GM23338 (cell line): ENCODE measurements at regions not wholly inside any gene's neighbourhood (a gene's known extent, or its start where the extent isn't known, plus 50 kb on each side); places are given as distances from the start of the nearest gene placed in this dataset.

ENCODE experiments used
- ATAC-seq: fragments of 200-7000 bp; cut with Tn5 transposase; 3 replicates; pipeline ENCODE4 v1.9.1; 2020
- DNase-seq: peaks from one replicate; pipeline ENCODE4 v3.0.0-alpha.2; 2015; ENCODE audit warnings: low spot score
- H2AFZ ChIP-seq: fragments of 200-600 bp; sonication (generic); 2 replicates; pipeline ENCODE4 v1.8.0; 2016; ENCODE audit warnings: antibody characterized with exemption, mild to moderate bottlenecking, moderate library complexity
- H3F3A ChIP-seq: fragments of 200-600 bp; sonication (generic); replicated peaks from 2 replicates; pipeline ENCODE4 v1.8.0; 2017; ENCODE audit warnings: antibody characterized with exemption, mixed run types, low read depth
- H3K27ac ChIP-seq: fragments of 200-600 bp; sonication (generic); 2 replicates; pipeline ENCODE4 v1.6.1; 2016; ENCODE audit warnings: low read depth
- H3K27me3 ChIP-seq: fragments of 200-600 bp; sonication (generic); 2 replicates; pipeline ENCODE4 v1.8.0; 2016; ENCODE audit warnings: mild to moderate bottlenecking, mixed run types, moderate library complexity; ENCODE audit not compliant: insufficient read depth
- H3K36me3 ChIP-seq: fragments of 200-600 bp; sonication (generic); 2 replicates; pipeline ENCODE4 v1.8.0; 2016; ENCODE audit warnings: mild to moderate bottlenecking; ENCODE audit not compliant: insufficient read depth
- H3K4me1 ChIP-seq: fragments of 200-600 bp; sonication (generic); 2 replicates; pipeline ENCODE4 v1.8.0; 2016; ENCODE audit warnings: mild to moderate bottlenecking, moderate library complexity; ENCODE audit not compliant: insufficient read depth
- H3K4me2 ChIP-seq: fragments of 200-600 bp; sonication (generic); 2 replicates; pipeline ENCODE4 v1.7.1; 2017; ENCODE audit warnings: mixed run types
- H3K4me3 ChIP-seq: fragments of 200-600 bp; sonication (generic); 2 replicates; pipeline ENCODE4 v1.6.1; 2016; ENCODE audit warnings: mixed run types
- H3K79me2 ChIP-seq: fragments of 200-600 bp; sonication (generic); replicated peaks from 2 replicates; pipeline ENCODE4 v1.8.0; 2017; ENCODE audit warnings: mild to moderate bottlenecking; ENCODE audit not compliant: insufficient read depth
- H3K9me2 ChIP-seq: fragments of 200-600 bp; sonication (generic); 2 replicates; pipeline ENCODE4 v1.8.0; 2017; ENCODE audit not compliant: insufficient read depth
- H4K20me1 ChIP-seq: fragments of 200-600 bp; sonication (generic); replicated peaks from 2 replicates; pipeline ENCODE4 v1.8.0; 2017; ENCODE audit warnings: mild to moderate bottlenecking; ENCODE audit not compliant: insufficient read depth
- H3K27ac Mint-ChIP-seq: 2 replicates; pipeline ENCODE4 v1.8.0; 2020; ENCODE audit warnings: inconsistent platforms, mild to moderate bottlenecking, moderate library complexity, mixed read lengths
- H3K27me3 Mint-ChIP-seq: 3 replicates; pipeline ENCODE4 v1.8.0; 2022; ENCODE audit warnings: low read depth, mild to moderate bottlenecking, moderate library complexity, mixed read lengths, inconsistent platforms; ENCODE audit not compliant: insufficient read depth, poor library complexity
- H3K36me3 Mint-ChIP-seq: 3 replicates; pipeline ENCODE4 v1.8.0; 2021; ENCODE audit warnings: low read depth, mild to moderate bottlenecking, inconsistent platforms, moderate library complexity, mixed read lengths
- H3K4me1 Mint-ChIP-seq: 3 replicates; pipeline ENCODE4 v1.8.0; 2020; ENCODE audit warnings: mild to moderate bottlenecking, inconsistent platforms, mixed read lengths
- H3K4me3 Mint-ChIP-seq: 3 replicates; pipeline ENCODE4 v1.8.0; 2021; ENCODE audit warnings: moderate library complexity, mild to moderate bottlenecking, inconsistent platforms, mixed read lengths
- H3K9me3 Mint-ChIP-seq: 3 replicates; pipeline ENCODE4 v1.8.0; 2020; ENCODE audit warnings: moderate library complexity, mild to moderate bottlenecking, inconsistent platforms, mixed read lengths
- CREB1 ChIP-seq: fragments of 250-450 bp; sonication (Bioruptor Pico); IDR thresholded peaks from 2 replicates; pipeline ENCODE4 v1.5.0; 2020; ENCODE audit warnings: low read depth, mild to moderate bottlenecking, moderate library complexity
- EZH2 ChIP-seq: fragments of 200-600 bp; sonication (generic); IDR thresholded peaks from one replicate; pipeline ENCODE4 v1.8.0; 2017; ENCODE audit warnings: antibody characterized with exemption, mild to moderate bottlenecking, low read depth; ENCODE audit not compliant: unreplicated experiment
- EZH2phosphoT487 ChIP-seq: fragments of 200-600 bp; sonication (generic); IDR thresholded peaks from one replicate; pipeline ENCODE4 v1.8.1; 2018; ENCODE audit warnings: antibody characterized with exemption; ENCODE audit not compliant: unreplicated experiment
- JUNB ChIP-seq: IDR thresholded peaks from one replicate; pipeline ENCODE4 v1.6.1; 2016; ENCODE audit warnings: antibody characterized with exemption; ENCODE audit not compliant: unreplicated experiment
- NANOG ChIP-seq: IDR thresholded peaks from 2 replicates; pipeline ENCODE4 v1.6.1; 2016; ENCODE audit warnings: antibody characterized with exemption, borderline replicate concordance
- POLR2AphosphoS5 ChIP-seq: IDR thresholded peaks from 2 replicates; pipeline ENCODE4 v1.6.1; 2016; ENCODE audit warnings: antibody characterized with exemption, low read depth
- STAT1 ChIP-seq: IDR thresholded peaks from one replicate; pipeline ENCODE4 v1.6.1; 2016; ENCODE audit warnings: antibody characterized with exemption; ENCODE audit not compliant: unreplicated experiment
- ZNF114 ChIP-seq: fragments of 250-450 bp; sonication (Bioruptor Pico); IDR thresholded peaks from 2 replicates; pipeline ENCODE4 v1.5.0; 2020; ENCODE audit warnings: mild to moderate bottlenecking, moderate library complexity
- ZNF331 ChIP-seq: fragments of 250-450 bp; sonication (Bioruptor Pico); IDR thresholded peaks from 2 replicates; pipeline ENCODE4 v1.5.0; 2020; ENCODE audit warnings: low read depth, mild to moderate bottlenecking, moderate library complexity
- TF ChIP-seq, protein P1 (sequence below): IDR thresholded peaks from one replicate; pipeline ENCODE4 v1.6.1; 2018; ENCODE audit warnings: antibody characterized with exemption; ENCODE audit not compliant: unreplicated experiment
- TF ChIP-seq, protein P2 (sequence below), 2 experiments: fragments of 200-600 bp in 1 of 2; sonication (generic) in 1 of 2; conservative IDR thresholded peaks; 2 replicates each; pipeline versions ENCODE4 v1.5.1 to v1.6.1; 2016 to 2017; ENCODE audit warnings: antibody characterized with exemption in 2 of 2, low read depth in 2 of 2, mild to moderate bottlenecking in 2 of 2, moderate library complexity in 1 of 2
- TF ChIP-seq, protein P3 (sequence below): fragments of 250-450 bp; sonication (Bioruptor Pico); IDR thresholded peaks from 2 replicates; pipeline ENCODE4 v1.5.0; 2020; ENCODE audit warnings: mild to moderate bottlenecking, moderate library complexity
- TF ChIP-seq, protein P4 (sequence below): IDR thresholded peaks from 2 replicates; pipeline ENCODE4 v1.6.1; 2016; ENCODE audit warnings: antibody characterized with exemption

DNA sequence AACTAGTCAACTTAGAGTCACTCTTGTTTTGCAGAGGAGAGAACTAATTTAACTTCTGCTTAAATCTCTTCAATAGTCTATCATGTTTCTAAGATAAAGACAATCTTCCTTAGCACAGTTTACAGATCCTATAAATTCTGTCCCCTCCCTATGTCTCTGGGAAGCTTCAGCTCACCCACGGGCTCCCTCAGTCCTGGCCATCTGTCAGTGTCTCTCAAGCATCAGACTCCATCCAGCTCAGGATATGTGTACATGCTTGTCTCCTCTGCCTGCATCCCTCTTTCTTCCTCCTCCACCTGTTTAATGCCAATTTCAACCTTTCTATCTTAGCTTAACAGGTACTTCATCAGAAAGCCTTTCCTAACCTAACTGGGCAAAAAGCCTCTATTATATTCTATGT is 177.1 kb upstream of the PTER start:
- peaks cover 59% of the 10 kb centered on the region for H3K9me3 Mint-ChIP-seq
- TF ChIP-seq, protein P1, sequence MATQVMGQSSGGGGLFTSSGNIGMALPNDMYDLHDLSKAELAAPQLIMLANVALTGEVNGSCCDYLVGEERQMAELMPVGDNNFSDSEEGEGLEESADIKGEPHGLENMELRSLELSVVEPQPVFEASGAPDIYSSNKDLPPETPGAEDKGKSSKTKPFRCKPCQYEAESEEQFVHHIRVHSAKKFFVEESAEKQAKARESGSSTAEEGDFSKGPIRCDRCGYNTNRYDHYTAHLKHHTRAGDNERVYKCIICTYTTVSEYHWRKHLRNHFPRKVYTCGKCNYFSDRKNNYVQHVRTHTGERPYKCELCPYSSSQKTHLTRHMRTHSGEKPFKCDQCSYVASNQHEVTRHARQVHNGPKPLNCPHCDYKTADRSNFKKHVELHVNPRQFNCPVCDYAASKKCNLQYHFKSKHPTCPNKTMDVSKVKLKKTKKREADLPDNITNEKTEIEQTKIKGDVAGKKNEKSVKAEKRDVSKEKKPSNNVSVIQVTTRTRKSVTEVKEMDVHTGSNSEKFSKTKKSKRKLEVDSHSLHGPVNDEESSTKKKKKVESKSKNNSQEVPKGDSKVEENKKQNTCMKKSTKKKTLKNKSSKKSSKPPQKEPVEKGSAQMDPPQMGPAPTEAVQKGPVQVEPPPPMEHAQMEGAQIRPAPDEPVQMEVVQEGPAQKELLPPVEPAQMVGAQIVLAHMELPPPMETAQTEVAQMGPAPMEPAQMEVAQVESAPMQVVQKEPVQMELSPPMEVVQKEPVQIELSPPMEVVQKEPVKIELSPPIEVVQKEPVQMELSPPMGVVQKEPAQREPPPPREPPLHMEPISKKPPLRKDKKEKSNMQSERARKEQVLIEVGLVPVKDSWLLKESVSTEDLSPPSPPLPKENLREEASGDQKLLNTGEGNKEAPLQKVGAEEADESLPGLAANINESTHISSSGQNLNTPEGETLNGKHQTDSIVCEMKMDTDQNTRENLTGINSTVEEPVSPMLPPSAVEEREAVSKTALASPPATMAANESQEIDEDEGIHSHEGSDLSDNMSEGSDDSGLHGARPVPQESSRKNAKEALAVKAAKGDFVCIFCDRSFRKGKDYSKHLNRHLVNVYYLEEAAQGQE = no peak
- TF ChIP-seq STAT1 = no peak
- TF ChIP-seq ZNF114 (CRISPR knock-in tag) = no peak
- TF ChIP-seq, protein P2, sequence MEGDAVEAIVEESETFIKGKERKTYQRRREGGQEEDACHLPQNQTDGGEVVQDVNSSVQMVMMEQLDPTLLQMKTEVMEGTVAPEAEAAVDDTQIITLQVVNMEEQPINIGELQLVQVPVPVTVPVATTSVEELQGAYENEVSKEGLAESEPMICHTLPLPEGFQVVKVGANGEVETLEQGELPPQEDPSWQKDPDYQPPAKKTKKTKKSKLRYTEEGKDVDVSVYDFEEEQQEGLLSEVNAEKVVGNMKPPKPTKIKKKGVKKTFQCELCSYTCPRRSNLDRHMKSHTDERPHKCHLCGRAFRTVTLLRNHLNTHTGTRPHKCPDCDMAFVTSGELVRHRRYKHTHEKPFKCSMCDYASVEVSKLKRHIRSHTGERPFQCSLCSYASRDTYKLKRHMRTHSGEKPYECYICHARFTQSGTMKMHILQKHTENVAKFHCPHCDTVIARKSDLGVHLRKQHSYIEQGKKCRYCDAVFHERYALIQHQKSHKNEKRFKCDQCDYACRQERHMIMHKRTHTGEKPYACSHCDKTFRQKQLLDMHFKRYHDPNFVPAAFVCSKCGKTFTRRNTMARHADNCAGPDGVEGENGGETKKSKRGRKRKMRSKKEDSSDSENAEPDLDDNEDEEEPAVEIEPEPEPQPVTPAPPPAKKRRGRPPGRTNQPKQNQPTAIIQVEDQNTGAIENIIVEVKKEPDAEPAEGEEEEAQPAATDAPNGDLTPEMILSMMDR (conservative IDR thresholded peaks at IDR 0.05; ENCODE audit: low read depth in 2 of 2) = no peak
- TF ChIP-seq EZH2phosphoT487 = no peak
- no peak for TF ChIP-seq CREB1 (CRISPR knock-in tag)
- no peak for TF ChIP-seq POLR2AphosphoS5
- no peak for TF ChIP-seq ZNF331 (CRISPR knock-in tag)
- TF ChIP-seq, protein P3, sequence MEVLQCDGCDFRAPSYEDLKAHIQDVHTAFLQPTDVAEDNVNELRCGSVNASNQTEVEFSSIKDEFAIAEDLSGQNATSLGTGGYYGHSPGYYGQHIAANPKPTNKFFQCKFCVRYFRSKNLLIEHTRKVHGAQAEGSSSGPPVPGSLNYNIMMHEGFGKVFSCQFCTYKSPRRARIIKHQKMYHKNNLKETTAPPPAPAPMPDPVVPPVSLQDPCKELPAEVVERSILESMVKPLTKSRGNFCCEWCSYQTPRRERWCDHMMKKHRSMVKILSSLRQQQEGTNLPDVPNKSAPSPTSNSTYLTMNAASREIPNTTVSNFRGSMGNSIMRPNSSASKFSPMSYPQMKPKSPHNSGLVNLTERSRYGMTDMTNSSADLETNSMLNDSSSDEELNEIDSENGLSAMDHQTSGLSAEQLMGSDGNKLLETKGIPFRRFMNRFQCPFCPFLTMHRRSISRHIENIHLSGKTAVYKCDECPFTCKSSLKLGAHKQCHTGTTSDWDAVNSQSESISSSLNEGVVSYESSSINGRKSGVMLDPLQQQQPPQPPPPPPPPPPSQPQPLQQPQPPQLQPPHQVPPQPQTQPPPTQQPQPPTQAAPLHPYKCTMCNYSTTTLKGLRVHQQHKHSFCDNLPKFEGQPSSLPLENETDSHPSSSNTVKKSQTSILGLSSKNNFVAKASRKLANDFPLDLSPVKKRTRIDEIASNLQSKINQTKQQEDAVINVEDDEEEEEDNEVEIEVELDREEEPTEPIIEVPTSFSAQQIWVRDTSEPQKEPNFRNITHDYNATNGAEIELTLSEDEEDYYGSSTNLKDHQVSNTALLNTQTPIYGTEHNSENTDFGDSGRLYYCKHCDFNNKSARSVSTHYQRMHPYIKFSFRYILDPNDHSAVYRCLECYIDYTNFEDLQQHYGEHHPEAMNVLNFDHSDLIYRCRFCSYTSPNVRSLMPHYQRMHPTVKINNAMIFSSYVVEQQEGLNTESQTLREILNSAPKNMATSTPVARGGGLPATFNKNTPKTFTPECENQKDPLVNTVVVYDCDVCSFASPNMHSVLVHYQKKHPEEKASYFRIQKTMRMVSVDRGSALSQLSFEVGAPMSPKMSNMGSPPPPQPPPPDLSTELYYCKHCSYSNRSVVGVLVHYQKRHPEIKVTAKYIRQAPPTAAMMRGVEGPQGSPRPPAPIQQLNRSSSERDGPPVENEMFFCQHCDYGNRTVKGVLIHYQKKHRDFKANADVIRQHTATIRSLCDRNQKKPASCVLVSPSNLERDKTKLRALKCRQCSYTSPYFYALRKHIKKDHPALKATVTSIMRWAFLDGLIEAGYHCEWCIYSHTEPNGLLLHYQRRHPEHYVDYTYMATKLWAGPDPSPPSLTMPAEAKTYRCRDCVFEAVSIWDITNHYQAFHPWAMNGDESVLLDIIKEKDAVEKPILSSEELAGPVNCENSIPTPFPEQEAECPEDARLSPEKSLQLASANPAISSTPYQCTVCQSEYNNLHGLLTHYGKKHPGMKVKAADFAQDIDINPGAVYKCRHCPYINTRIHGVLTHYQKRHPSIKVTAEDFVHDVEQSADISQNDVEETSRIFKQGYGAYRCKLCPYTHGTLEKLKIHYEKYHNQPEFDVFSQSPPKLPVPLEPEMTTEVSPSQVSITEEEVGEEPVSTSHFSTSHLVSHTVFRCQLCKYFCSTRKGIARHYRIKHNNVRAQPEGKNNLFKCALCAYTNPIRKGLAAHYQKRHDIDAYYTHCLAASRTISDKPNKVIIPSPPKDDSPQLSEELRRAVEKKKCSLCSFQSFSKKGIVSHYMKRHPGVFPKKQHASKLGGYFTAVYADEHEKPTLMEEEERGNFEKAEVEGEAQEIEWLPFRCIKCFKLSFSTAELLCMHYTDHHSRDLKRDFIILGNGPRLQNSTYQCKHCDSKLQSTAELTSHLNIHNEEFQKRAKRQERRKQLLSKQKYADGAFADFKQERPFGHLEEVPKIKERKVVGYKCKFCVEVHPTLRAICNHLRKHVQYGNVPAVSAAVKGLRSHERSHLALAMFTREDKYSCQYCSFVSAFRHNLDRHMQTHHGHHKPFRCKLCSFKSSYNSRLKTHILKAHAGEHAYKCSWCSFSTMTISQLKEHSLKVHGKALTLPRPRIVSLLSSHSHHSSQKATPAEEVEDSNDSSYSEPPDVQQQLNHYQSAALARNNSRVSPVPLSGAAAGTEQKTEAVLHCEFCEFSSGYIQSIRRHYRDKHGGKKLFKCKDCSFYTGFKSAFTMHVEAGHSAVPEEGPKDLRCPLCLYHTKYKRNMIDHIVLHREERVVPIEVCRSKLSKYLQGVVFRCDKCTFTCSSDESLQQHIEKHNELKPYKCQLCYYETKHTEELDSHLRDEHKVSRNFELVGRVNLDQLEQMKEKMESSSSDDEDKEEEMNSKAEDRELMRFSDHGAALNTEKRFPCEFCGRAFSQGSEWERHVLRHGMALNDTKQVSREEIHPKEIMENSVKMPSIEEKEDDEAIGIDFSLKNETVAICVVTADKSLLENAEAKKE (CRISPR knock-in tag) = no peak
- TF ChIP-seq EZH2 = no peak
- TF ChIP-seq, protein P4, sequence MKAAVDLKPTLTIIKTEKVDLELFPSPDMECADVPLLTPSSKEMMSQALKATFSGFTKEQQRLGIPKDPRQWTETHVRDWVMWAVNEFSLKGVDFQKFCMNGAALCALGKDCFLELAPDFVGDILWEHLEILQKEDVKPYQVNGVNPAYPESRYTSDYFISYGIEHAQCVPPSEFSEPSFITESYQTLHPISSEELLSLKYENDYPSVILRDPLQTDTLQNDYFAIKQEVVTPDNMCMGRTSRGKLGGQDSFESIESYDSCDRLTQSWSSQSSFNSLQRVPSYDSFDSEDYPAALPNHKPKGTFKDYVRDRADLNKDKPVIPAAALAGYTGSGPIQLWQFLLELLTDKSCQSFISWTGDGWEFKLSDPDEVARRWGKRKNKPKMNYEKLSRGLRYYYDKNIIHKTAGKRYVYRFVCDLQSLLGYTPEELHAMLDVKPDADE = no peak
- TF ChIP-seq NANOG = no peak
- no peak for TF ChIP-seq JUNB
- H3K27ac Mint-ChIP-seq = no peak overlapping the region
- H3K36me3 Mint-ChIP-seq = peaks cover 59% of the 10 kb centered on the region
- H3F3A ChIP-seq = no peaks in the 10 kb centered on the region
- DNase-seq (no peak), ATAC-seq (no peak)
- no peak overlapping the region for H2AFZ ChIP-seq
- H3K27me3 Mint-ChIP-seq = peaks cover 4% of the 10 kb centered on the region
- no peak overlapping the region for H3K4me2 ChIP-seq
- no peak overlapping the region for H3K4me3 ChIP-seq
- H3K9me2 ChIP-seq = peaks cover 5% of the 10 kb centered on the region
- H3K4me1 ChIP-seq = no peaks in the 10 kb centered on the region
- no peaks in the 10 kb centered on the region for H4K20me1 ChIP-seq
- no peaks in the 10 kb centered on the region for H3K27me3 ChIP-seq
- H3K36me3 ChIP-seq = no peaks in the 10 kb centered on the region; the same call in 1 of the 2 replicates
- no peak overlapping the region for H3K27ac ChIP-seq
- H3K4me1 Mint-ChIP-seq = no peaks in the 10 kb centered on the region
- H3K79me2 ChIP-seq = no peaks in the 10 kb centered on the region
- no peak overlapping the region for H3K4me3 Mint-ChIP-seq
